Heart left ventricle (tissue), 13 donors: ENCODE measurements at regions not wholly inside any gene's neighbourhood (a gene's known extent, or its start where the extent isn't known, plus 50 kb on each side); places are given as distances from the start of the nearest gene placed in this dataset.

Source experiments
- CTCF ChIP-seq, 12 donors: fragments of 200-600 bp; sonication (generic) in 4 of 12; IDR thresholded peaks; one replicate each; pipeline versions ENCODE4 v1.5.0 to v1.8.0; 2018 to 2022; ENCODE audit warnings: antibody characterized with exemption in 12 of 12, mild to moderate bottlenecking in 5 of 12
- POLR2A ChIP-seq, 2 donors: fragments of 450-650 bp; IDR thresholded peaks; one replicate each; pipeline ENCODE4 v1.6.1; 2017; ENCODE audit warnings: antibody characterized with exemption in 2 of 2, mild to moderate bottlenecking in 2 of 2, moderate library complexity in 2 of 2
- donor health status: ischemic (EF 13 %, LVEDD 7.1; RV severe dilation, severe dysfunction).
- donor health status: DM: no; HTN: yes; CAD: no.
- donor health status: DM: no; HTN: no; CAD: no.
- donor health status: ischemic (EF 25% LVEDD 6.9; RV normal size, moderate dysfunction).
- donor health status: ischemic (EF 25% LVEDD 5.7; RV mildly dilated, moderate dysfunction).
- donor health status: ischemic (EF 35%, LVEDD 5.7; RV mildly dilated, moderate dysfunction).
- donor health status: nonischemic (EF 11% LVEDD 7.7; RV severe dilation, severe dysfunction).
- donor health status: DM: yes; HTN: yes; CAD: no.
- donor health status: PGD.
- donor health status: ischemic (EF 29% LVEDD 5.4; RV normal size, mild dysfunction).
- donor health status: nonischemic (EF 23%, LVEDD 6.1; RV moderate dilation, normal function).

- TF ChIP-seq CTCF (IDR thresholded peaks at IDR 0.05) (no peak), POLR2A (IDR thresholded peaks at IDR 0.05) (no peak)
These were observed 117.7 kb upstream of the KLF8 start for GRCh38 chrX:56114437-56114787.
